ENCODE measurements at regions not wholly inside any gene's neighbourhood (a gene's known extent, or its start where the extent isn't known, plus 50 kb on each side); places are given as distances from the start of the nearest gene placed in this dataset.

DNA sequence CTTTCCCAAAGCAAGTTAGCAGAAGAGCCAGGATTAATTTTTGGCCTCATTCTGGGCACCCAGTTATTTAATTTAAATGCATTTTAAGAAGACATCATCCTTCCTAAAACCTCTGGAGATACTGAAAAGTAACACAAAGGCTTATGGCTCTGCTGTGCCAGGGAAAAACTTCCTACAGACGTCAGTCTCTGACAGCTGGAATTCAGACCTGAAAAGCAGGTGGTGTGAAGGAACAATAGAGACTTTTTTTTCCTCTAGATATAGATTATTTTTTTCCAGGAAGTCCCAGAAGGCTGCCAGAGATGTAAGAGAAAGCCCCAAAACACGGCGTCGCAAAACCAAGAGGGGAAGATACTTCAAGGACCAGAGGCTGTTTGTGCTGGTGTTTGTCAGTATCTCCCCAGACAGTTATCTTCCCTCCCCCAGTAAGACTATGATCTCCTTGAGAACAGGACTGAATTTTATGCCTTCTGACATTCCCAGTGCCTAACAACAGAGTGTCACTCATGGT is 88.7 kb upstream of the RASEF start:
- peak; percentile 29 to 51 for DNase-seq
- WGBS, 5 donors, result 22 to 47% (median 34%) methylated on average over 4 of the region's 4 CpGs
- TF ChIP-seq, protein P1, sequence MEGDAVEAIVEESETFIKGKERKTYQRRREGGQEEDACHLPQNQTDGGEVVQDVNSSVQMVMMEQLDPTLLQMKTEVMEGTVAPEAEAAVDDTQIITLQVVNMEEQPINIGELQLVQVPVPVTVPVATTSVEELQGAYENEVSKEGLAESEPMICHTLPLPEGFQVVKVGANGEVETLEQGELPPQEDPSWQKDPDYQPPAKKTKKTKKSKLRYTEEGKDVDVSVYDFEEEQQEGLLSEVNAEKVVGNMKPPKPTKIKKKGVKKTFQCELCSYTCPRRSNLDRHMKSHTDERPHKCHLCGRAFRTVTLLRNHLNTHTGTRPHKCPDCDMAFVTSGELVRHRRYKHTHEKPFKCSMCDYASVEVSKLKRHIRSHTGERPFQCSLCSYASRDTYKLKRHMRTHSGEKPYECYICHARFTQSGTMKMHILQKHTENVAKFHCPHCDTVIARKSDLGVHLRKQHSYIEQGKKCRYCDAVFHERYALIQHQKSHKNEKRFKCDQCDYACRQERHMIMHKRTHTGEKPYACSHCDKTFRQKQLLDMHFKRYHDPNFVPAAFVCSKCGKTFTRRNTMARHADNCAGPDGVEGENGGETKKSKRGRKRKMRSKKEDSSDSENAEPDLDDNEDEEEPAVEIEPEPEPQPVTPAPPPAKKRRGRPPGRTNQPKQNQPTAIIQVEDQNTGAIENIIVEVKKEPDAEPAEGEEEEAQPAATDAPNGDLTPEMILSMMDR (IDR thresholded peaks at IDR 0.05), result no peak

DNA sequence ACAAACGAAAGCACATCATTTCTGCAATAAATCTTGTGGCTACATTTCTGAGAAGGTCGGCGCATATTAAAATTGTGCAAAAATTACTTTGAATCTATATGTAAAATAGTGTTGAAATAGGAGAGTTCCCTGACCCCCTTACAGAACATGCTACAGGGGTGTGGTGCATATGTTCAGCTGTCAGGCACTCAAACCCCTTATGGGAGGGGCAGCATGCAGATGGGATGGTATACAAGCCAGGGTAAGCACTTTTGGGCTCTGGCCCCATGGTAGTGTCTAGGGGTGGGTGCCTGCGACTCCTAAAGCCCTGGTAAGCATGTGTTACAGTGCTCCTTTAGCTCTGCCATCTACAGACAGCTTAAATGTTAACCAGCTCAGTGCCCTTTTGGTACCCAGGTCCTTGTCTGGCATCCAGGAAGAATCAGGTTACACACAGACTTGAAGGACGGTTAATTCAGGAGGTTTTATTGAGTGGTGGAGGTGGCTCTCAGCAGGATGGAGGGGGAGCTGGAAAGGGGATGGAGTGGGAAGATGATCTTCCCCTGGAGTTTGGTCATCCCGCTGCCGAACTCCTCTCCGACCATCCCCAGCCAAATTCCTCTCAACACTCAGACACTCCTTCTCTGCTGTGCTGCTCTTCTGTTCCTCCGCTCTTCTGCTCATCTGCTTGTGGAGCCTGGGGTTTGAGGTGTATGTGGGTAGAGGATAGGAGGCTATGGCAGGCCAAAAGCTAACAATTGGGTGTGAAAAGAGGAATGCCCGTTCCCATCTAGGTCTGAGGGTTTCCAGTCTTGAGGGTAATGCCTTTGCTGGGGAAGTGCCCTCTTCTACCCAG is 84.6 kb upstream of the RASEF start:
- no peak overlapping the region for H3K27ac ChIP-seq
- TF ChIP-seq EP300 (IDR thresholded peaks at IDR 0.05) (no peak), POLR2AphosphoS5 (IDR thresholded peaks at IDR 0.05) (no peak), POLR2A (IDR thresholded peaks at IDR 0.05) (no peak)
- TF ChIP-seq, protein P1 (IDR thresholded peaks at IDR 0.05), result no peak
- peaks cover 0 to 11% (median 4%) of the 10 kb centered on the region in 4 donors for H3K9me3 ChIP-seq
- no peak for DNase-seq
- peaks cover 0 to 2% (median 0%) of the 10 kb centered on the region in 4 donors for H3K4me1 ChIP-seq
- H3K27me3 ChIP-seq, result no peaks in the 10 kb centered on the region
- intact Hi-C loops (cut with DNase I; ENCODE audit: low total_unique reads), result no loop called here
- H3K4me3 ChIP-seq, result no peak overlapping the region
- WGBS, 5 donors, result 85 to 94% (median 88%) methylated on average over 10 of the region's 10 CpGs
- no peaks in the 10 kb centered on the region for H3K36me3 ChIP-seq

More for the DNA sequence above, 88.7 kb upstream of the RASEF start:
- intact Hi-C loops (cut with DNase I; ENCODE audit: low total_unique reads), result no loop called here
- peak overlapping the region in 3 of 5 donors; percentile 10 to 36 (median 24) for H3K27ac ChIP-seq
- peaks cover 0 to 11% (median 4%) of the 10 kb centered on the region in 4 donors for H3K9me3 ChIP-seq
- no peaks in the 10 kb centered on the region for H3K27me3 ChIP-seq
- H3K4me3 ChIP-seq, result no peak overlapping the region
- peaks cover 0 to 9% (median 7%) of the 10 kb centered on the region in 4 donors for H3K4me1 ChIP-seq
- H3K36me3 ChIP-seq, result no peaks in the 10 kb centered on the region

DNA sequence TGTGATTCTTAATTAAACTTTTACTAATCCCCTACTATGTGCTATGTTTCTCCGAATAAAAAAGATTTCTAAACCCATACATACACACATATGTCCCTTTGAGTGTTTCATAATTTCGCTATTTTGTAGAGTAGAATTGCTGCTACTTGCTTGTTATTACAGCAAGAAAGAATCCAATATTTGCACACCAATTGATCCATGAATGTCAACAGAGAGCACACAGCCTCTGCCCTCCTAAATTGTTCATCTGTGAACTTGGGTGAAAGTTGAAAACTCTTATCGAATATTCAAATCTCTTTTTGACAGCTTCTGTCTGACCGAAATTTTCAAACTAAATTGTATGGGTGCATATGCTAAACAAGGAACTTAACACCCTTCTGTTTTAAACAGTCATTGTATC is 83.4 kb upstream of the RASEF start:
- H3K27me3 ChIP-seq, result no peaks in the 10 kb centered on the region
- no peaks in the 10 kb centered on the region for H3K36me3 ChIP-seq
- H3K4me3 ChIP-seq, result no peak overlapping the region
- intact Hi-C loops (cut with DNase I; ENCODE audit: low total_unique reads), result no loop called here
- no peak for DNase-seq
- H3K27ac ChIP-seq, result no peak overlapping the region
- H3K4me1 ChIP-seq, result peaks cover 0 to 2% (median 0%) of the 10 kb centered on the region in 4 donors
- TF ChIP-seq POLR2A (IDR thresholded peaks at IDR 0.05) (no peak), EP300 (IDR thresholded peaks at IDR 0.05) (no peak), POLR2AphosphoS5 (IDR thresholded peaks at IDR 0.05) (no peak)
- TF ChIP-seq, protein P1 (IDR thresholded peaks at IDR 0.05), result no peak
- 79 to 92% (median 88%) methylated on average over 4 of the region's 4 CpGs for WGBS, 5 donors
- H3K9me3 ChIP-seq, result peaks cover 0 to 11% (median 4%) of the 10 kb centered on the region in 4 donors

DNA sequence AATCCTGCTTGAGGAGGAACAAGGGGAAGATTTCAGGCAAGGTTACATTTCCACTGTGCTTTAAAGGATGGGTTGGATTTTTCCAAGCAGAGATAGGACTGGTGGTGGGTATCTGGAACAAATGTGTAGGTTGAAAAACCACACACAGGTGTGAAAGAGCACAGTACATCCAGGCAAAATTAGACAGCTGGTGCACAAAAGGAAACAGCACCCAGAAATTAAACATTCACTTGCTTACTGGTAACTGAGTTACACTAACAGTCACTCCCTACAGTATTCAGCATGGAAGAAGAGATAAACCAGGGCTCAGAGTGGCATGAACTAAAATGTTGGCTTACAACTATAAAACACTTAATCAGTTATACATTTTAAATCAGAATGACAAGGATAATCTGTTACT is 81.5 kb upstream of the RASEF start:
- intact Hi-C loops (cut with DNase I; ENCODE audit: low total_unique reads), result no loop called here

More for the DNA sequence above, 81.5 kb upstream of the RASEF start:
- Histone ChIP-seq H3K27ac (no peak overlapping the region), H3K36me3 (no peaks in the 10 kb centered on the region), H3K4me1 (no peaks in the 10 kb centered on the region), H3K4me3 (no peak overlapping the region), H3K9me3 (peaks cover 0 to 11% (median 4%) of the 10 kb centered on the region in 4 donors), H3K27me3 (no peaks in the 10 kb centered on the region)
- no peak for DNase-seq
- TF ChIP-seq, protein P1 (IDR thresholded peaks at IDR 0.05), result no peak
- no peak for TF ChIP-seq EP300 (IDR thresholded peaks at IDR 0.05)
- TF ChIP-seq POLR2A (IDR thresholded peaks at IDR 0.05), result no peak
- TF ChIP-seq POLR2AphosphoS5 (IDR thresholded peaks at IDR 0.05), result no peak

Measured in stomach (tissue), 8 donors.